Stimulated activated CD4-positive, alpha-beta T cell treated with anti-CD3 and anti-CD28 coated beads, Interleukin-4, amount 100 ng/mL, for 48 hours (primary cell): ENCODE measurements at regions not wholly inside any gene's neighbourhood (a gene's known extent, or its start where the extent isn't known, plus 50 kb on each side); places are given as distances from the start of the nearest gene placed in this dataset.
"Not testable (repeated sequence)": the region's sequence is repeated elsewhere in the genome, so short reads cannot be mapped to it uniquely, and the experiment has no call there.

Experiments used
- DNase-seq, 2 donors: peaks; one replicate each; pipeline ENCODE4 v3.0.0-alpha.2; 2020; ENCODE audit warnings: low read depth in 2 of 2

GRCh38 chr20:56689318-56689717, 60.2 kb downstream of the TFAP2C start:
- no peak for DNase-seq

- DNase-seq, result no peak
These were observed 60.9 kb downstream of the TFAP2C start for GRCh38 chr20:56689852-56690485.

GRCh38 chr20:56690531-56691175, 61.5 kb downstream of the TFAP2C start:
- DNase-seq, result no peak

- DNase-seq, result no peak
These were observed 62.4 kb downstream of the TFAP2C start for GRCh38 chr20:56691325-56691998.

GRCh38 chr20:56693217-56693616, 64.1 kb downstream of the TFAP2C start:
- DNase-seq, result no peak

- DNase-seq, result no peak
These were observed 68.4 kb downstream of the TFAP2C start for GRCh38 chr20:56697476-56697875.

GRCh38 chr20:56698297-56698696, 69.2 kb downstream of the TFAP2C start:
- no peak for DNase-seq

GRCh38 chr20:56698749-56699148, 69.6 kb downstream of the TFAP2C start:
- no peak for DNase-seq

GRCh38 chr20:56702931-56703840, 74.1 kb downstream of the TFAP2C start:
- no peak for DNase-seq

- DNase-seq, result no peak
These were observed 77.8 kb downstream of the TFAP2C start for GRCh38 chr20:56706867-56707360.

- no peak for DNase-seq
These were observed 79.9 kb downstream of the TFAP2C start for GRCh38 chr20:56708991-56709390.

- no peak for DNase-seq
These were observed 81.0 kb downstream of the TFAP2C start for GRCh38 chr20:56710125-56710524.

GRCh38 chr20:56710577-56710976, 81.5 kb downstream of the TFAP2C start:
- not testable (repeated sequence) for DNase-seq

GRCh38 chr20:56711018-56711417, 81.9 kb downstream of the TFAP2C start:
- DNase-seq, result no peak

- DNase-seq, result no peak
These were observed 86.2 kb downstream of the TFAP2C start for GRCh38 chr20:56715309-56715708.

GRCh38 chr20:56715902-56716519, 86.9 kb downstream of the TFAP2C start:
- DNase-seq, result no peak

- DNase-seq, result no peak
These were observed 87.7 kb downstream of the TFAP2C start for GRCh38 chr20:56716806-56717205.

- no peak for DNase-seq
These were observed 89.7 kb downstream of the TFAP2C start for GRCh38 chr20:56718816-56719215.

- DNase-seq, result no peak
These were observed 91.6 kb downstream of the TFAP2C start for GRCh38 chr20:56720620-56721213.

GRCh38 chr20:56722042-56722441, 92.9 kb downstream of the TFAP2C start:
- DNase-seq, result no peak

GRCh38 chr20:56723331-56723730, 94.2 kb downstream of the TFAP2C start:
- DNase-seq, result no peak
